HG02642 (cell line): ENCODE measurements at regions not wholly inside any gene's neighbourhood (a gene's known extent, or its start where the extent isn't known, plus 50 kb on each side); places are given as distances from the start of the nearest gene placed in this dataset.

Experiments used
- ATAC-seq: cut with Tn5 transposase; IDR thresholded peaks from one replicate; pipeline ENCODE4 v1.9.1; 2021; ENCODE audit warnings: mild to moderate bottlenecking; ENCODE audit not compliant: unreplicated experiment, poor library complexity

- no peak for ATAC-seq
These were observed 128.6 kb upstream of the CRY1 start for GRCh38 chr12:107221913-107222312.

- no peak for ATAC-seq
These were observed 130.5 kb upstream of the CRY1 start for GRCh38 chr12:107223821-107224220.

GRCh38 chr12:107225635-107226034, 132.3 kb upstream of the CRY1 start:
- no peak for ATAC-seq

- no peak for ATAC-seq
These were observed 132.8 kb upstream of the CRY1 start for GRCh38 chr12:107226126-107226525.

GRCh38 chr12:107228076-107228475, 134.7 kb upstream of the CRY1 start:
- no peak for ATAC-seq

- no peak for ATAC-seq
These were observed 136.5 kb upstream of the CRY1 start for GRCh38 chr12:107229827-107230226.

- ATAC-seq: no peak
These were observed 138.0 kb upstream of the CRY1 start for GRCh38 chr12:107231303-107231702.

- ATAC-seq: no peak
These were observed 140.2 kb upstream of the CRY1 start for GRCh38 chr12:107233551-107233950.

- no peak for ATAC-seq
These were observed 142.3 kb upstream of the CRY1 start for GRCh38 chr12:107235600-107235999.

GRCh38 chr12:107236824-107237511, 143.6 kb upstream of the CRY1 start:
- ATAC-seq: no peak

- ATAC-seq: no peak
These were observed 144.9 kb upstream of the CRY1 start for GRCh38 chr12:107238296-107238695.

GRCh38 chr12:107241411-107241810, 148.1 kb upstream of the CRY1 start:
- no peak for ATAC-seq

GRCh38 chr12:107242189-107242588, 148.8 kb upstream of the CRY1 start:
- ATAC-seq: no peak

GRCh38 chr12:107243341-107243740, 150.0 kb upstream of the CRY1 start:
- no peak for ATAC-seq

GRCh38 chr12:107244584-107244983, 151.2 kb upstream of the CRY1 start:
- no peak for ATAC-seq

GRCh38 chr12:107247650-107248049, 154.3 kb upstream of the CRY1 start:
- ATAC-seq: no peak

- ATAC-seq: no peak
These were observed 154.8 kb upstream of the CRY1 start for GRCh38 chr12:107248187-107248586.

GRCh38 chr12:107251288-107251687, 157.9 kb upstream of the CRY1 start:
- ATAC-seq: no peak

- ATAC-seq: no peak
These were observed 160.0 kb upstream of the CRY1 start for GRCh38 chr12:107253361-107253760.

- no peak for ATAC-seq
These were observed 161.0 kb upstream of the CRY1 start for GRCh38 chr12:107254258-107254856.

- no peak for ATAC-seq
These were observed 165.4 kb upstream of the CRY1 start for GRCh38 chr12:107258780-107259179.

GRCh38 chr12:107263980-107264379, 170.6 kb upstream of the CRY1 start:
- ATAC-seq: no peak
